ENCODE measurements at regions not wholly inside any gene's neighbourhood (a gene's known extent, or its start where the extent isn't known, plus 50 kb on each side); places are given as distances from the start of the nearest gene placed in this dataset.
A peak's percentile ranks its signal among the peaks of the same experiment; 100 is the strongest.

- Histone ChIP-seq H3K36me3 (ENCODE audit: insufficient read depth, low read length) (no peaks in the 10 kb centered on the region), H3K9me3 (ENCODE audit: insufficient read depth, low read depth, low read length) (no peaks in the 10 kb centered on the region), H3F3A (ENCODE audit: low read depth) (peaks cover 4% of the 10 kb centered on the region; the same call in 1 of the 2 replicates), H3K9me2 (replicated peaks; ENCODE audit: low read depth, low read length) (no peaks in the 10 kb centered on the region), H3K4me3 (ENCODE audit: low read length, poor library complexity, severe bottlenecking) (peak overlapping the region; percentile 78), H3K4me1 (ENCODE audit: insufficient read depth, low read length, poor library complexity, severe bottlenecking) (peaks cover 92% of the 10 kb centered on the region), H2AFZ (ENCODE audit: low read length) (peak overlapping the region; percentile 81; the same call in 1 of the 2 replicates), H3K27me3 (ENCODE audit: insufficient read depth, low read length, poor library complexity, severe bottlenecking) (no peaks in the 10 kb centered on the region), H3K9ac (ENCODE audit: low read depth, low read length, poor library complexity, severe bottlenecking) (peak overlapping the region; percentile 88), H3K4me2 (ENCODE audit: low read depth, low read length, poor library complexity, severe bottlenecking) (peak overlapping the region; percentile 86), H4K20me1 (ENCODE audit: insufficient read depth, low read length, poor library complexity, severe bottlenecking) (no peaks in the 10 kb centered on the region), H3K79me2 (ENCODE audit: insufficient read depth, low read length) (peaks cover 28% of the 10 kb centered on the region)
- TF ChIP-seq EZH2phosphoT487 (IDR thresholded peaks at IDR 0.05; ENCODE audit: borderline replicate concordance) = no peak
- TF ChIP-seq, protein P1, sequence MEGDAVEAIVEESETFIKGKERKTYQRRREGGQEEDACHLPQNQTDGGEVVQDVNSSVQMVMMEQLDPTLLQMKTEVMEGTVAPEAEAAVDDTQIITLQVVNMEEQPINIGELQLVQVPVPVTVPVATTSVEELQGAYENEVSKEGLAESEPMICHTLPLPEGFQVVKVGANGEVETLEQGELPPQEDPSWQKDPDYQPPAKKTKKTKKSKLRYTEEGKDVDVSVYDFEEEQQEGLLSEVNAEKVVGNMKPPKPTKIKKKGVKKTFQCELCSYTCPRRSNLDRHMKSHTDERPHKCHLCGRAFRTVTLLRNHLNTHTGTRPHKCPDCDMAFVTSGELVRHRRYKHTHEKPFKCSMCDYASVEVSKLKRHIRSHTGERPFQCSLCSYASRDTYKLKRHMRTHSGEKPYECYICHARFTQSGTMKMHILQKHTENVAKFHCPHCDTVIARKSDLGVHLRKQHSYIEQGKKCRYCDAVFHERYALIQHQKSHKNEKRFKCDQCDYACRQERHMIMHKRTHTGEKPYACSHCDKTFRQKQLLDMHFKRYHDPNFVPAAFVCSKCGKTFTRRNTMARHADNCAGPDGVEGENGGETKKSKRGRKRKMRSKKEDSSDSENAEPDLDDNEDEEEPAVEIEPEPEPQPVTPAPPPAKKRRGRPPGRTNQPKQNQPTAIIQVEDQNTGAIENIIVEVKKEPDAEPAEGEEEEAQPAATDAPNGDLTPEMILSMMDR (conservative IDR thresholded peaks at IDR 0.05; ENCODE audit: low read length) = no peak
Measured at GRCh38 chr7:26535483-26536007, 243.9 kb downstream of the SNX10 start.

DNA sequence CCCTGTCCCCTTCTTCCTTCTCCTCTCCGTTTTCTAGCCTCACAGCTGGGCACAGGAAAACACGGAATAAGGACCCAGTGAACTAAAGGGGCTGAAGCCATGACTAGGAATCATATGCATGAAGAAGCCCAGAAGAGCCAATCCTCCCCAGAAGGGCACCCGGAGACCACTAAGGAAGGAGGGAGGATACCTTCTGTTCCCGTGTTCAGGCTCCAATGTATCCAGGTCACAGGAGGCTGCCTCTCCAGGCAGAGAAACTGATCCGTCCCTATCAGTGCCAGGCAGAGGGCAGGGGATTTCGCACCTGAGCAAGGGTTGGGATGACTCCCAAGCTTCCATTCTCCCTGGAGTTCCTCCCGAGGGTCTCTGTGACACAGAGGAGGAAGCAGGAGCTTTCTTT, 246.6 kb downstream of the SNX10 start:
- no peak for TF ChIP-seq EZH2phosphoT487 (IDR thresholded peaks at IDR 0.05; ENCODE audit: borderline replicate concordance)
- TF ChIP-seq, protein P1 (conservative IDR thresholded peaks at IDR 0.05; ENCODE audit: low read length) = no peak
- no peaks in the 10 kb centered on the region for H3K9me2 ChIP-seq (replicated peaks; ENCODE audit: low read depth, low read length)
- H3F3A ChIP-seq (ENCODE audit: low read depth) = peaks cover 4% of the 10 kb centered on the region; the same call in 1 of the 2 replicates
- peak overlapping the region; percentile 88 for H3K9ac ChIP-seq (ENCODE audit: low read depth, low read length, poor library complexity, severe bottlenecking)
- no peaks in the 10 kb centered on the region for H3K36me3 ChIP-seq (ENCODE audit: insufficient read depth, low read length)
- H3K27me3 ChIP-seq (ENCODE audit: insufficient read depth, low read length, poor library complexity, severe bottlenecking) = no peaks in the 10 kb centered on the region
- H4K20me1 ChIP-seq (ENCODE audit: insufficient read depth, low read length, poor library complexity, severe bottlenecking) = no peaks in the 10 kb centered on the region
- H3K79me2 ChIP-seq (ENCODE audit: insufficient read depth, low read length) = peaks cover 28% of the 10 kb centered on the region
- H3K4me1 ChIP-seq (ENCODE audit: insufficient read depth, low read length, poor library complexity, severe bottlenecking) = peaks cover 82% of the 10 kb centered on the region
- peak overlapping the region; percentile 78 for H3K4me3 ChIP-seq (ENCODE audit: low read length, poor library complexity, severe bottlenecking)
- no peak overlapping the region for H2AFZ ChIP-seq (ENCODE audit: low read length)
- peak overlapping the region; percentile 86 for H3K4me2 ChIP-seq (ENCODE audit: low read depth, low read length, poor library complexity, severe bottlenecking)
- H3K9me3 ChIP-seq (ENCODE audit: insufficient read depth, low read depth, low read length) = no peaks in the 10 kb centered on the region

DNA sequence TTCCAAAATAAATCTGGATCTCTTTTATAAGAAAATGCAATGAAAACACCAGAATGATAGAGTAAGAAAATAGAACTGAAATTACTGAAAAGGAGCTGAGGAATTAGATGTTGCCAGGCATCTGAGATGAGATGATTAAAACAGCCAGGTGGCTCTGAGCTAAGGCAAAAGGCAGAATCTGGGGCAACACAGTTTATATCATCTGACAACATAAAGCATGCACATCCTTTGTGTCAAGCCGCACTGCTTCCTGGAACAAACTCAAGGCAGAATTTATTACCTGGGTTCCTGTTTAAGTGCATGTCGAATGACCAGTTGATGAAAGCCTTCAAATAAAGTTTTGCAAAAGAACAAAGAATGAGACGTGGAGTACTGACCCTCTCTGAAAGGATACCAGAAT, 247.0 kb downstream of the SNX10 start:
- peak overlapping the region; percentile 86 for H3K4me2 ChIP-seq (ENCODE audit: low read depth, low read length, poor library complexity, severe bottlenecking)
- no peak for TF ChIP-seq EZH2phosphoT487 (IDR thresholded peaks at IDR 0.05; ENCODE audit: borderline replicate concordance)
- TF ChIP-seq, protein P1 (conservative IDR thresholded peaks at IDR 0.05; ENCODE audit: low read length) = no peak
- H4K20me1 ChIP-seq (ENCODE audit: insufficient read depth, low read length, poor library complexity, severe bottlenecking) = no peaks in the 10 kb centered on the region
- H3K27me3 ChIP-seq (ENCODE audit: insufficient read depth, low read length, poor library complexity, severe bottlenecking) = no peaks in the 10 kb centered on the region
- no peaks in the 10 kb centered on the region for H3K36me3 ChIP-seq (ENCODE audit: insufficient read depth, low read length)
- H3K9me2 ChIP-seq (replicated peaks; ENCODE audit: low read depth, low read length) = no peaks in the 10 kb centered on the region
- peaks cover 4% of the 10 kb centered on the region; the same call in 1 of the 2 replicates for H3F3A ChIP-seq (ENCODE audit: low read depth)
- H3K9me3 ChIP-seq (ENCODE audit: insufficient read depth, low read depth, low read length) = no peaks in the 10 kb centered on the region
- no peak overlapping the region for H2AFZ ChIP-seq (ENCODE audit: low read length)
- peaks cover 28% of the 10 kb centered on the region for H3K79me2 ChIP-seq (ENCODE audit: insufficient read depth, low read length)
- H3K9ac ChIP-seq (ENCODE audit: low read depth, low read length, poor library complexity, severe bottlenecking) = peak overlapping the region; percentile 88
- H3K4me1 ChIP-seq (ENCODE audit: insufficient read depth, low read length, poor library complexity, severe bottlenecking) = peaks cover 82% of the 10 kb centered on the region
- peak overlapping the region; percentile 78 for H3K4me3 ChIP-seq (ENCODE audit: low read length, poor library complexity, severe bottlenecking)
